GM10266 (cell line): ENCODE measurements at regions not wholly inside any gene's neighbourhood (a gene's known extent, or its start where the extent isn't known, plus 50 kb on each side); places are given as distances from the start of the nearest gene placed in this dataset.

Source experiments
- DNase-seq: peaks from one replicate; pipeline ENCODE4 v3.0.0; 2012; ENCODE audit errors: extremely low spot score
- CTCF ChIP-seq: IDR thresholded peaks from 2 replicates; pipeline ENCODE4 v1.5.1; 2012; ENCODE audit warnings: mild to moderate bottlenecking, low read depth; ENCODE audit not compliant: control insufficient read depth, insufficient read depth; ENCODE audit errors: missing control alignments

- no peak for TF ChIP-seq CTCF
- no peak for DNase-seq
Observed at GRCh38 chr11:8812438-8812837, 98.6 kb upstream of the AKIP1 start.

GRCh38 chr11:8813658-8814057, 97.3 kb upstream of the AKIP1 start:
- peak; percentile 83 for TF ChIP-seq CTCF
- peak; percentile 86 for DNase-seq

- TF ChIP-seq CTCF, result no peak
- DNase-seq, result peak; percentile 55
Observed at GRCh38 chr11:8814209-8814922, 96.6 kb upstream of the AKIP1 start.

GRCh38 chr11:8814923-8815240, 96.1 kb upstream of the AKIP1 start:
- no peak for TF ChIP-seq CTCF

GRCh38 chr11:8818421-8818820, 92.6 kb upstream of the AKIP1 start:
- TF ChIP-seq CTCF, result no peak
- DNase-seq, result no peak

More at GRCh38 chr11:8814923-8815240, 96.1 kb upstream of the AKIP1 start:
- DNase-seq, result no peak

- no peak for TF ChIP-seq CTCF
- DNase-seq, result no peak
Observed at GRCh38 chr11:8820401-8820800, 90.6 kb upstream of the AKIP1 start.

- no peak for DNase-seq
- no peak for TF ChIP-seq CTCF
Observed at GRCh38 chr11:8822469-8822868, 88.5 kb upstream of the AKIP1 start.
